Adrenal gland (tissue), 5 donors: ENCODE measurements at regions not wholly inside any gene's neighbourhood (a gene's known extent, or its start where the extent isn't known, plus 50 kb on each side); places are given as distances from the start of the nearest gene placed in this dataset.
"Not testable (repeated sequence)": the region's sequence is repeated elsewhere in the genome, so short reads cannot be mapped to it uniquely, and the experiment has no call there.

Source experiments
- CTCF ChIP-seq, 6 experiments: fragments of 450-650 bp in 4 of 6; fragments of 200-600 bp in 2 of 6; sonication (generic) in 1 of 6; IDR thresholded peaks; 1 replicate in 5 of 6; 2 replicates in 1 of 6; pipeline versions ENCODE4 v1.5.1 to v1.8.0; 2016 to 2021; ENCODE audit warnings: antibody characterized with exemption in 6 of 6, mild to moderate bottlenecking in 2 of 6, moderate library complexity in 1 of 6
- POLR2A ChIP-seq, 2 donors: fragments of 450-650 bp; IDR thresholded peaks; one replicate each; pipeline ENCODE4 v1.6.1; 2017; ENCODE audit warnings: antibody characterized with exemption in 2 of 2, mild to moderate bottlenecking in 2 of 2, moderate library complexity in 1 of 2
- donor health status: DM: no; HTN: no; CAD: no.

- not testable (repeated sequence) for TF ChIP-seq CTCF, POLR2A (IDR thresholded peaks at IDR 0.05)
Observed at GRCh38 chr7:65568226-65568625, 194.6 kb downstream of the ZNF92 start.
